ENCODE measurements at regions not wholly inside any gene's neighbourhood (a gene's known extent, or its start where the extent isn't known, plus 50 kb on each side); places are given as distances from the start of the nearest gene placed in this dataset.

GRCh38 chr14:95465358-95465757 is 51.1 kb downstream of the SYNE3 start:
- TF ChIP-seq CTCF (IDR thresholded peaks at IDR 0.05; ENCODE audit: insufficient read depth, low read depth, low read length) (no peak), EZH2 (IDR thresholded peaks at IDR 0.05; ENCODE audit: insufficient read depth, low read length) (no peak)
